ENCODE measurements at regions not wholly inside any gene's neighbourhood (a gene's known extent, or its start where the extent isn't known, plus 50 kb on each side); places are given as distances from the start of the nearest gene placed in this dataset.

DNA sequence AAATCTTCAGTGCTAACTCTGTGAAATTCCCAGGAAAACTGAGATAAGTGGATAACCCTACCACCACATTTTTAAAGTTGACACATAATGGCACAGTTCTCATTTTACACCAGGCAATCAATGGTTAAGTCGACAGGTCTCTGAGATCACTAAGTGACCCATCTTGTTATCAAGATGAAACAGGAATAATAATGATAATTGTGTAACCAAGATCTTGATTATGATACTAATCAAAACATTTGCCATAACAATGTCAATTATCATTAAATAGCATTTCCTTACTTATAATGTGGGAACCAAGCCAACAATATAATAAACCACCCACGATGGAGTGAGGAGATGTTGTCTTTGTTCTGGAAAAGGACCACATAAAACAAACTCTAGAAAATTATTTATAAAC, 541.6 kb downstream of the TFAP2B start:
- TF ChIP-seq, protein P1, sequence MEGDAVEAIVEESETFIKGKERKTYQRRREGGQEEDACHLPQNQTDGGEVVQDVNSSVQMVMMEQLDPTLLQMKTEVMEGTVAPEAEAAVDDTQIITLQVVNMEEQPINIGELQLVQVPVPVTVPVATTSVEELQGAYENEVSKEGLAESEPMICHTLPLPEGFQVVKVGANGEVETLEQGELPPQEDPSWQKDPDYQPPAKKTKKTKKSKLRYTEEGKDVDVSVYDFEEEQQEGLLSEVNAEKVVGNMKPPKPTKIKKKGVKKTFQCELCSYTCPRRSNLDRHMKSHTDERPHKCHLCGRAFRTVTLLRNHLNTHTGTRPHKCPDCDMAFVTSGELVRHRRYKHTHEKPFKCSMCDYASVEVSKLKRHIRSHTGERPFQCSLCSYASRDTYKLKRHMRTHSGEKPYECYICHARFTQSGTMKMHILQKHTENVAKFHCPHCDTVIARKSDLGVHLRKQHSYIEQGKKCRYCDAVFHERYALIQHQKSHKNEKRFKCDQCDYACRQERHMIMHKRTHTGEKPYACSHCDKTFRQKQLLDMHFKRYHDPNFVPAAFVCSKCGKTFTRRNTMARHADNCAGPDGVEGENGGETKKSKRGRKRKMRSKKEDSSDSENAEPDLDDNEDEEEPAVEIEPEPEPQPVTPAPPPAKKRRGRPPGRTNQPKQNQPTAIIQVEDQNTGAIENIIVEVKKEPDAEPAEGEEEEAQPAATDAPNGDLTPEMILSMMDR (IDR thresholded peaks at IDR 0.05): no peak
- TF ChIP-seq EP300 (IDR thresholded peaks at IDR 0.05) (no peak), POLR2A (IDR thresholded peaks at IDR 0.05) (no peak)

Data from stomach (tissue), 4 donors.